H9 (cell line): ENCODE measurements at regions not wholly inside any gene's neighbourhood (a gene's known extent, or its start where the extent isn't known, plus 50 kb on each side); places are given as distances from the start of the nearest gene placed in this dataset.

Source experiments
- DNase-seq: peaks from one replicate; pipeline ENCODE4 v3.0.0-alpha.2; 2017
- H2AFZ ChIP-seq: one replicate; pipeline ENCODE4 v1.6.1; 2013; ENCODE audit warnings: mild to moderate bottlenecking, low read length, control low read depth, moderate library complexity
- H2AK5ac ChIP-seq: 2 replicates; pipeline ENCODE4 v1.6.1; 2013; ENCODE audit warnings: low read length, control low read depth, mixed read lengths; ENCODE audit not compliant: insufficient read length
- H2BK120ac ChIP-seq: one replicate; pipeline ENCODE4 v1.6.1; 2013; ENCODE audit warnings: low read depth, mild to moderate bottlenecking, low read length, control low read depth, inconsistent platforms; ENCODE audit not compliant: poor library complexity, severe bottlenecking
- H2BK12ac ChIP-seq: 2 replicates; pipeline ENCODE4 v1.6.1; 2013; ENCODE audit warnings: low read length, control low read depth, mixed read lengths, low read depth; ENCODE audit not compliant: insufficient read length
- H2BK15ac ChIP-seq: 2 replicates; pipeline ENCODE4 v1.6.1; 2013; ENCODE audit warnings: low read depth, low read length, control low read depth
- H2BK20ac ChIP-seq: one replicate; pipeline ENCODE4 v1.6.1; 2013; ENCODE audit warnings: low read depth, mild to moderate bottlenecking, low read length, control low read depth, inconsistent platforms; ENCODE audit not compliant: poor library complexity, severe bottlenecking
- H2BK5ac ChIP-seq: 2 replicates; pipeline ENCODE4 v1.6.1; 2013; ENCODE audit warnings: low read length, control low read depth, mixed read lengths; ENCODE audit not compliant: insufficient read length
- H3K14ac ChIP-seq: 2 replicates; pipeline ENCODE4 v1.6.1; 2013; ENCODE audit warnings: low read length, control low read depth; ENCODE audit not compliant: insufficient read depth
- H3K18ac ChIP-seq: 2 replicates; pipeline ENCODE4 v1.6.1; 2013; ENCODE audit warnings: low read depth, mild to moderate bottlenecking, mixed read lengths, low read length, control low read depth; ENCODE audit not compliant: insufficient read length
- H3K23ac ChIP-seq: 2 replicates; pipeline ENCODE4 v1.6.1; 2013; ENCODE audit warnings: low read length, control low read depth, mixed read lengths, low read depth; ENCODE audit not compliant: insufficient read length
- H3K23me2 ChIP-seq: 2 replicates; pipeline ENCODE4 v1.6.1; 2013; ENCODE audit warnings: low read depth, mild to moderate bottlenecking, mixed read lengths, low read length, control low read depth; ENCODE audit not compliant: insufficient read length, poor library complexity, severe bottlenecking
- H3K27ac ChIP-seq: 2 replicates; pipeline ENCODE4 v1.5.1; 2013; ENCODE audit warnings: low read length, control low read depth, mixed read lengths, low read depth; ENCODE audit not compliant: insufficient read length
- H3K27me3 ChIP-seq: 2 replicates; pipeline ENCODE4 v1.6.1; 2013; ENCODE audit warnings: low read length, control low read depth, inconsistent platforms; ENCODE audit not compliant: insufficient read depth
- H3K4ac ChIP-seq: 2 replicates; pipeline ENCODE4 v1.6.1; 2013; ENCODE audit warnings: low read depth, mild to moderate bottlenecking, control low read depth, inconsistent platforms, low read length, moderate library complexity
- H3K4me1 ChIP-seq: 2 replicates; pipeline ENCODE4 v1.6.1; 2013; ENCODE audit warnings: low read length, control low read depth, inconsistent platforms; ENCODE audit not compliant: insufficient read depth
- H3K4me2 ChIP-seq: 2 replicates; pipeline ENCODE4 v1.6.1; 2013; ENCODE audit warnings: low read length, control low read depth, mixed read lengths; ENCODE audit not compliant: insufficient read length, insufficient read depth
- H3K56ac ChIP-seq: 2 replicates; pipeline ENCODE4 v1.6.1; 2013; ENCODE audit warnings: low read depth, mild to moderate bottlenecking, mixed read lengths, low read length, control low read depth; ENCODE audit not compliant: insufficient read length
- H3K79me1 ChIP-seq: 2 replicates; pipeline ENCODE4 v1.6.1; 2013; ENCODE audit warnings: low read depth, mild to moderate bottlenecking, moderate library complexity, low read length, control low read depth, inconsistent platforms; ENCODE audit not compliant: insufficient read depth, poor library complexity, severe bottlenecking
- H3K79me2 ChIP-seq: 2 replicates; pipeline ENCODE4 v1.6.1; 2013; ENCODE audit warnings: low read length, control low read depth, inconsistent platforms; ENCODE audit not compliant: insufficient read depth
- H3K9ac ChIP-seq: 2 replicates; pipeline ENCODE4 v1.6.1; 2013; ENCODE audit warnings: low read length, control low read depth, mixed read lengths; ENCODE audit not compliant: insufficient read length; ENCODE audit errors: extremely low read depth
- H3K9me3 ChIP-seq: one replicate; pipeline ENCODE4 v1.6.1; 2013; ENCODE audit warnings: low read depth, low read length, inconsistent platforms; ENCODE audit not compliant: control insufficient read depth
- H3T11ph ChIP-seq: one replicate; pipeline ENCODE4 v1.6.1; 2013; ENCODE audit warnings: mild to moderate bottlenecking, low read length, control low read depth, inconsistent platforms
- H4K20me1 ChIP-seq: one replicate; pipeline ENCODE4 v1.6.1; 2013; ENCODE audit not compliant: control insufficient read depth, insufficient read length, insufficient read depth
- H4K5ac ChIP-seq: 2 replicates; pipeline ENCODE4 v1.6.1; 2013; ENCODE audit warnings: low read depth, mild to moderate bottlenecking, mixed read lengths, low read length, control low read depth; ENCODE audit not compliant: insufficient read length
- H4K8ac ChIP-seq: replicated peaks from 2 replicates; pipeline ENCODE4 v1.6.1; 2013; ENCODE audit warnings: low read length, control low read depth, mixed read lengths, low read depth; ENCODE audit not compliant: insufficient read length
- H4K91ac ChIP-seq: 2 replicates; pipeline ENCODE4 v1.6.1; 2013; ENCODE audit warnings: low read depth, mild to moderate bottlenecking, moderate library complexity, mixed read lengths, low read length, control low read depth; ENCODE audit not compliant: insufficient read length
- H3K27ac Mint-ChIP-seq, 3 experiments: 2 replicates in 2 of 3; 3 replicates in 1 of 3; pipeline ENCODE4 v1.8.0; 2020 to 2021; ENCODE audit warnings: mixed read lengths in 3 of 3, mild to moderate bottlenecking in 1 of 3, moderate library complexity in 1 of 3
- H3K27me3 Mint-ChIP-seq: 2 replicates; pipeline ENCODE4 v1.8.0; 2021; ENCODE audit warnings: low read depth, mild to moderate bottlenecking, moderate library complexity, mixed read lengths
- H3K36me3 Mint-ChIP-seq, 3 experiments: 2 replicates in 2 of 3; 3 replicates in 1 of 3; pipeline ENCODE4 v1.8.0; 2020 to 2021; ENCODE audit warnings: low read depth in 3 of 3, mixed read lengths in 3 of 3; ENCODE audit not compliant: insufficient read depth in 1 of 3
- H3K4me1 Mint-ChIP-seq, 2 experiments: 2 replicates each; pipeline ENCODE4 v1.8.0; 2020; ENCODE audit warnings: mixed read lengths in 2 of 2
- H3K4me3 Mint-ChIP-seq, 2 experiments: 2 replicates in 1 of 2; 3 replicates in 1 of 2; pipeline ENCODE4 v1.8.0; 2020 to 2021; ENCODE audit warnings: mild to moderate bottlenecking in 2 of 2, mixed read lengths in 2 of 2, moderate library complexity in 1 of 2
- H3K9me3 Mint-ChIP-seq, 2 experiments: 2 replicates in 1 of 2; 3 replicates in 1 of 2; pipeline ENCODE4 v1.8.0; 2020; ENCODE audit warnings: mild to moderate bottlenecking in 2 of 2, mixed read lengths in 2 of 2, moderate library complexity in 1 of 2
- WGBS: extraction: QIAGEN DNeasy Blood & Tissue Kit; methylation state at CpG from one replicate; pipeline ENCODE4 v1.1.7; 2013; ENCODE audit warnings: missing lambda C conversion rate, low lambda C conversion rate, mixed read lengths; ENCODE audit not compliant: insufficient read length; ENCODE audit errors: extremely low coverage; 5-methylcytosine and 5-hydroxymethylcytosine counted together
- TF ChIP-seq, protein P1 (sequence below): fragments of 200-600 bp; sonication (generic); conservative IDR thresholded peaks from 3 replicates; pipeline ENCODE4 v1.8.0; 2021; ENCODE audit warnings: antibody characterized with exemption, mild to moderate bottlenecking

DNA sequence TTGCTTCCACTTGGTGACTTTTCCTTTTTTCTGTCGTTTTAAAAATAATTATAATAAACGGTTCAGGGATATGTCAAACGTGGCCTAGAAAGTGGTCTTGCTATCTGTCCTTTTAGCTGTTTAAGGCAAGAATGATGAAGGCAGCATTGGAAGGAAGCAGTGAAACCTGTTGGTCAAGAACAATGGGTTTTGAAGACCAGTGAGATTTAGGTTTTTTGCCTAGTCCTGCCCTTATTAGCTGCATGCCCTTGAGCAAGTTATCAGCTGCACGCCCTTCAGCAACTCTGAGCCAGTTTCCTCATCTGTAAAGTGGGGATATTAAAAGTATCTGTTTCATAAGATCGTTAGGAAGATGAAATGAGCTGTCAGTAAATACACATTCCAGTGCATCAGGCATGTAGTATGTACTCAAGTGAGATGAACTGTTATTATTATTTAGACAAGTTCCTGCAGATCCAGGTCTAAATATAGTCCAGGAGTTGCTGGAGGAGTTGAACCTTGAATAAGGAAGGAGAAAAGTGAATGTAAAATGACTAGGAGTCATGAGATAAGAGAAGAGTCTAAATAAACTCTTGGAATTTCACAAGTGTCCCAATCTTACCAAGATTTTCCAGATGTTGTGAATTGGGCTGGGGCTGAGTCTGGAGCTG lies 90.8 kb upstream of the HSD17B12 start:
- Histone ChIP-seq H2BK12ac (no peak overlapping the region), H3K9ac (no peak overlapping the region), H3K4me1 (no peaks in the 10 kb centered on the region), H3K4me2 (no peak overlapping the region), H4K91ac (no peak overlapping the region), H2AFZ (no peak overlapping the region), H3T11ph (no peak overlapping the region), H3K14ac (no peak overlapping the region), H4K8ac (no peak overlapping the region), H2BK120ac (no peak overlapping the region), H2BK5ac (no peak overlapping the region), H3K9me3 (no peaks in the 10 kb centered on the region), H3K56ac (no peak overlapping the region), H2AK5ac (no peak overlapping the region), H2BK20ac (no peak overlapping the region), H4K5ac (no peak overlapping the region), H2BK15ac (no peak overlapping the region), H3K79me2 (no peaks in the 10 kb centered on the region), H3K23ac (no peak overlapping the region), H4K20me1 (no peaks in the 10 kb centered on the region), H3K27ac (no peak overlapping the region), H3K79me1 (no peaks in the 10 kb centered on the region), H3K4ac (no peak overlapping the region), H3K23me2 (no peaks in the 10 kb centered on the region), H3K18ac (no peak overlapping the region), H3K27me3 (peaks cover 2% of the 10 kb centered on the region; the same call in 1 of the 2 replicates)
- TF ChIP-seq, protein P1, sequence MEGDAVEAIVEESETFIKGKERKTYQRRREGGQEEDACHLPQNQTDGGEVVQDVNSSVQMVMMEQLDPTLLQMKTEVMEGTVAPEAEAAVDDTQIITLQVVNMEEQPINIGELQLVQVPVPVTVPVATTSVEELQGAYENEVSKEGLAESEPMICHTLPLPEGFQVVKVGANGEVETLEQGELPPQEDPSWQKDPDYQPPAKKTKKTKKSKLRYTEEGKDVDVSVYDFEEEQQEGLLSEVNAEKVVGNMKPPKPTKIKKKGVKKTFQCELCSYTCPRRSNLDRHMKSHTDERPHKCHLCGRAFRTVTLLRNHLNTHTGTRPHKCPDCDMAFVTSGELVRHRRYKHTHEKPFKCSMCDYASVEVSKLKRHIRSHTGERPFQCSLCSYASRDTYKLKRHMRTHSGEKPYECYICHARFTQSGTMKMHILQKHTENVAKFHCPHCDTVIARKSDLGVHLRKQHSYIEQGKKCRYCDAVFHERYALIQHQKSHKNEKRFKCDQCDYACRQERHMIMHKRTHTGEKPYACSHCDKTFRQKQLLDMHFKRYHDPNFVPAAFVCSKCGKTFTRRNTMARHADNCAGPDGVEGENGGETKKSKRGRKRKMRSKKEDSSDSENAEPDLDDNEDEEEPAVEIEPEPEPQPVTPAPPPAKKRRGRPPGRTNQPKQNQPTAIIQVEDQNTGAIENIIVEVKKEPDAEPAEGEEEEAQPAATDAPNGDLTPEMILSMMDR, result no peak
- Mint-ChIP-seq H3K9me3 (no peaks in the 10 kb centered on the region), H3K27me3 (peaks cover 38% of the 10 kb centered on the region), H3K4me1 (peaks cover 4 to 8% of the 10 kb centered on the region in 2 experiments), H3K36me3 (no peaks in the 10 kb centered on the region), H3K4me3 (no peak overlapping the region), H3K27ac (no peak overlapping the region)
- no peak for DNase-seq
- no CpG with 5 or more reads among the region's 5 CpGs for WGBS
